Epidermal melanocyte (primary cell): ENCODE measurements at regions not wholly inside any gene's neighbourhood (a gene's known extent, or its start where the extent isn't known, plus 50 kb on each side); places are given as distances from the start of the nearest gene placed in this dataset.
"Not testable (repeated sequence)": the region's sequence is repeated elsewhere in the genome, so short reads cannot be mapped to it uniquely, and the experiment has no call there.

Source experiments
- DNase-seq: peaks from one replicate; pipeline ENCODE4 v3.0.0; 2011; ENCODE audit warnings: low spot score; ENCODE audit not compliant: insufficient read length

DNA sequence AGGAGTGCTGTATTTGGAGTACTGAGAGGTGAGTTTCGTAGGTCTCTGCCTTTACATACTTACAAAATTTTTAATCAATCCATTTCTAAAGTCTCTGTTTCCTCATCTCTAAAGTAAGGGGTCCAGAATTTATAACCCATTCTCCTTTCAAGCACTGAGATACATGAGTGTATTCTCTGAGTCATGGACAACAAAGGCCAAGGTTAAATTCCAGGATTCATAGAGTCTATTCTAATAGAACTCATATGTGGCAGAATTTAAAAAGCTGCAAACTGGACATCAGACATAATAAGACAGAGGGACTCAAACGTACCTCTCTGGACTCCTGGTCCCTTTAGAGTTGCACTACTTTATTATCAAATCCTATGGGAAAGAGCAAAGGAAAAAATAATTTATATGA lies 112.5 kb upstream of the SLIT3 start:
- DNase-seq: no peak

DNA sequence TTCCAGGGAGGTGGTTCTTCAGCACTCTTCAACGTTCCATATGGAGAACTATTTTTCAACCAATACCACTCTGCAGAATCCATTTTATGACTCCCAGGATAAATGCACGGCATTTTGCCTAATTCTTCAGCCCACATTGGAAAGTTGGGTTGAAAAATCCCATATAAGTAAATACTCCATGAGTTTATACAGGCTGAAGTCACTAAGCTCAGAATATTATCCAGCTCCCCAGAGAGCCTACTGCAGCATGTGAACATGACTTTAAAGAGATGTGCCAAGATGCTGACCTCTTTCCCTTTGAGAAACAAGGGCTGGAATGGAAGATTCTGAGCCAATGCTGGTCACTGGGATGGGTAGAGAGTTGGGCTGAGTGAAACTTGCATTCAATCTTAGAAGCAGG lies 111.9 kb upstream of the SLIT3 start:
- DNase-seq: no peak

DNA sequence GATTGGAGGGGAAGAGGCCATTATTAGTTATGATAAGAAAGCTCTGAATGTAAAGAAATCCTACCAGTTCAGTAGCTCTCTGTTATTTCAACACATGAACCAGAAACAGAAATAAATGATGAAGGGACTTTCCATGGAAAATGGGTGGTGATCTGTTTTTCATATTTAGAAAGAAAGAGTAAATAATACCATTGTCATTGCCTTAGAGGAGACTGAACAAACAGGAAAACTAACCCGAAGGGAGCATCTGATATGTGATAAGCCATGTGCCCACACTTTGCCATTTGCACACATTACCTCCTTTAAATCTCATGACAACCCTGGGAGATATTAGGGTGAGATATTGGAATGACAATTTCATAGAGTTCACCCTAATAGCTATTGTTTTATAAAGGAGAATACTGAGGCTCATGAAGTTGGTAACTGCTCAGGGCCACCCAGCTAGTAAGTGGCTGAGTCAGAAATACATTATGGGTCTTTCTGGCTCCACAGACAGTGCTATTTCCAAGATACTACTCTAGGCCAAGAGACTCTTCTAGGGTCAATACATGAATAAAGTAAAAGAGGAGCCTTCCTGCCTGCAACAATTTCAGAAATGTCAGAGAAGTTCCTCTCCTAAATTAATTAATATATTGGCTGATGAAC lies 111.0 kb upstream of the SLIT3 start:
- no peak for DNase-seq

DNA sequence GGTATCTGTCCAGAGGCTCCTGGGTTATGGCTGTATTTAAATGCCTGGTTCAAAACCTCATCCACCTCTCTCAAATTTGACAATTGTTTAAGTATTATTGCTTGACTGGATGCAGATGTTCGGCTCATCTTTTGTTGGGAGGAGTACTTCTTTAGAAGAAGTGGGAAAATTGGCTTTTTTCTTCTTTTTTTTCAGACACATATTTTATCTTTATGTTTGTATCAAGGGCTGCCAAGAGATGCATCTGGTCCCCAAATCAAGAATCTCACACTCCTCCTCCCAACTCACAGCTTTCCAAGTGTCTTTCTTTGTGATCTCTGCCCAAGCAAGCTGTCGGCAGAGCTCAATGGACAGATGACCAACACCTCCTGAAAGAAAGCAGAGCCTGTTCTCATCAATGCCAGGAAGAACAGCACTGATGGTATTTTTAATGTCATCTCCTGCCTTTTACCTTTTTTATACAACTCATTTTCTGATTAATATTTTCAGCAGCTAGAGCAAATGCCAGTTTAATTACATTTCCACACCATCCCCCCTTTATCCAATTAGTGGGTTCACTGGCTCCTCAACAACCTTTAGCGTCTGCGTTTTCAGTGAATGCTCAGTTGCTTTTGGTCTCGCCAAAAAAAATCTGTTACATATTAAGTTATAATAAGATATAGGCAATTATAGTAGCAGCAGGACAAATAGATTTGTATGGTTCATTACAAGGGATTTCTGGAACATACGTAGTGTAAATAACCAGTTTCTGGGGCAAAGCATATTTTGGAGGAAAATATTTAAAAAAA lies 110.3 kb upstream of the SLIT3 start:
- no peak for DNase-seq

DNA sequence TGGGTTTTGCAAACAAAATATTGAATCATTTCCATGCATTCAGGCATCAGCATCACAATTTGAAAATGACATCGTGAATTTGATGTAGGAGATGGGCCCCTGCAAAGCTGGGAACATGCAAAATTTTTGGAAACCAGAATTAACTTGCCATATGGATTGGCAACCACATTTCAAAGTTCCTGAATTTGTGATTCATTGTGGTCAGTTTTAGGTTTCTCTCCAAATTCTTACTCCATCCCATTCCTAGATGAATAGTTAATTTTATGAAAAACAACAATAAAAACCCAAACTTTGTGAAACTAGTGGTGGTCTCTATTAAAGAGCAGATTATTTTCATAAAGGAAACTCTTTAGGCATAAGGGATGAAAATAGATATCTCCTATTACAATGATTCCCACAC lies 107.8 kb upstream of the SLIT3 start:
- no peak for DNase-seq

DNA sequence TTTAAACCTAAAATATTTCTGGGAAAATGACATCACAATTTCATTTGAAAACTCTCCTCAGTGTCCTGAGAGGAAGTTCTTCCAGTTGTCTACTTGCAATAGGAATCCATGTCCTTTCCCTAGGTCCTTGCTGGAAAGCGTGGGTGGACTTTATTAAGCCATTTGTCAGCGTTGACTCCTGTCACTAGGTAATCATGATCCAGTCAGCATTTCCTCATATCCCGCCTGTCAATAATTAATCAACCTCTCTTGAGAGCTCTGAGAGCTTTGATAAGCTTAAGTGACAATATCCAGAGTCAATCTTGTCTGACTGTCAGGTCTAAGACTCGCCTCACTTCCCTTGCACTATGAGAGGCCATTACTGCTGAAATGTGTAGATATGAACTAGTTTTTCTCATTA lies 107.2 kb upstream of the SLIT3 start:
- no peak for DNase-seq

DNA sequence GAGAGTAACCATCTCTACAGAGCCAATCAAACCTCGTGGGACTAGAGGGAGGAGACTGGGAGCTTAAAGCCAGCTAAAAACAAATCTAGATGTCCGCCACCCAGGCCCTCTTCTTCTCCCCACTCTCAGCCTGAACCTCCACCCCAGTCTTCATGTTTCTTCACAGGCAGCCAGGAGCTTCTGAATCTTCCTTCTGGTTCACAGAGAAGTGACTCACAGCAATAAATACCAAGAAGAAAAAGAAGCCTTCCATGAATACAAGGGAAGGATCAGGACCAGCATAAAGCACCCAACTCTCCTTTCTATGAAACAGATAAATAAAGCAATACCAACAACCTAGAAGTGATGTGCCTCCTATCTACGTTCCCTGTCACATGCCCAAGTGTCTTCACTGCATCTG lies 103.3 kb upstream of the SLIT3 start:
- DNase-seq: no peak

DNA sequence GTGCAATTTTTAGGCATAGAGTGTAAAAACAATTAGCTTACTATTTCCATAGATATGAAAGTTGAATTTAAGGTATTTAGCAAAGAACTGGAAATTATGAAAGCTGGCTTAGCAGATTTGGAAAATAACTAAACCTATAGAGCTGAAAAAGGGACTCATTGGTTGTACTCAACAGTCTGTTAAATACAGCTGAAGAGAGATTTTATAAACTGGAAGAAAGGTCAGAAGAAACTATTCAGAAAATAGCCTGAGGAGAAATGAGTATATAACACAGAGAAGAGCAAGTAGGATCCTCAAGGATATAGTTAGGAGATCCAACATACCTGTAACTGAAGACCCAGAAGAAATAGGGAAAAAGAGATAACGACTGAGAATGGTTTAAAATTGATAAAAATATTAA lies 97.6 kb upstream of the SLIT3 start:
- DNase-seq: no peak

DNA sequence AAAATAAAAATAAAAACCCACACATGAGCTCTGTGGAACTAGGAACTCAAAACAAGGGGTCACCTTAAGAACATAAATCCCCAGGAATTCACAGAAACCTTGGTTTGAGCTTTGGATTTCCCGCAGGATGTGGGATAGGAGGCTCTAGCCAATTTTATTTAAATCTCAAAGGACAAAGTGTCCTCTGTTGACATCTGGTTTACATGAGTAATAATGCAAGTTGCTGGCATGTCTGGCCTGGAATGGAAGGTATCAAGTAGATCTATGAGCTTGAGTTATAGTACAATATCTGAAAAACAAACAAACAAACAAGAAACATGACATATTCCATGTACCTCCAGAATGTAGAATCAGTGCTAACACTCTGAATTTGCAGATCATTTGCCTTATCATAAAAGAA lies 94.2 kb upstream of the SLIT3 start:
- DNase-seq: no peak

DNA sequence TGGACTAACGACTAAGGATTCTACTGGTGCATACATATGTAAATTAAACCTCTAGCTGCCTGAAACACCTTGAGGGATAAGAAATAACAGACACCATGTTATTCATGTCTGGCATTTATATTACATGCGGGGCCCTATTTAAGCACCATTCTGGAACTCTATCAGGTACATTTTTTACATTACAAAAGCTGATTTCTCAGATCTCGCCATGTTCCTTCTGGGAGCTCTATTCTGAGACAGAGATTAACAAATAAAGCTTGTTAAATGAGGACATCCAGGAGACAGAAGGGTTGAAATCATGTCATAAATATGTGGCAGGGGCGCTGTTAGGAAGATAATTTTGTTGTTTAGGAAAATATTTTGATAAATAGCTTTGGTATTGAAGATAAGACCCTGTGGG lies 93.4 kb upstream of the SLIT3 start:
- no peak for DNase-seq

DNA sequence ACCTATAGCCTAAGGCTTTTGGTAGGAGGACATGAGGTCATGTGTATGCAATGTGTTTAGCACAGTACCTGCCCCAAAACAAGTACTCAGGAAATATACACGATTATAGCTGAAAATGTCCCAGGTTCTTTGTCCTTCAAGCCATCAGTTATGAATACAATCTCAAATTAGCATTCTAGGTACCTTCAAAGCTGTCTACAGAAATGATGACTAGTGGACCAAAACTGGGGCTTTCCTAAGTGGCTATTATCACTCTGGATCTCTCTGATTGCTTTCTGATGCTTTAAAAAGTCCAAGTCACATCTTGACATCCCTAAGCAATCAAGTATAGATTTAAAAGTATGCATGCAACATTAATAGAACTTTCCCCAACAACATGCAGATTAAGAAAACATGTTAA lies 93.0 kb upstream of the SLIT3 start:
- no peak for DNase-seq

DNA sequence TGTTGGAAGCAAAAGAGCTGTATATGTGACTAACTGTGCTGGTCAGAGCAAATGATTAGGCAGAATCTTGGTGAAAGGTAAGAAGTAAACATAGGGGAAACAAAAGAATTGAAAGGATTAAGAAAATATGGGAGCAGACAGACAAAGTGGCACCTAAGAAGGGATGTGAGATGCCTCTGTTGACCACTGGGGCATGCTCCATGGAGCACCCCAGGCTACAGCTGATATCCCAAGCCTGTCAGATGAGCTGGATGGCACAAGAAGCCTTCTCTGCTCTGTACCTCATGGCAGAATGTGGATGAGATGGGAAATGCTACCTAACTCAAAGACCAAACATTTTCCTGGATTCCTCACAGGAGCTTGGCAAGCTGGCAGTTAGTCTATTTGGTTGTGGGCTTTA lies 89.3 kb upstream of the SLIT3 start:
- DNase-seq: no peak

DNA sequence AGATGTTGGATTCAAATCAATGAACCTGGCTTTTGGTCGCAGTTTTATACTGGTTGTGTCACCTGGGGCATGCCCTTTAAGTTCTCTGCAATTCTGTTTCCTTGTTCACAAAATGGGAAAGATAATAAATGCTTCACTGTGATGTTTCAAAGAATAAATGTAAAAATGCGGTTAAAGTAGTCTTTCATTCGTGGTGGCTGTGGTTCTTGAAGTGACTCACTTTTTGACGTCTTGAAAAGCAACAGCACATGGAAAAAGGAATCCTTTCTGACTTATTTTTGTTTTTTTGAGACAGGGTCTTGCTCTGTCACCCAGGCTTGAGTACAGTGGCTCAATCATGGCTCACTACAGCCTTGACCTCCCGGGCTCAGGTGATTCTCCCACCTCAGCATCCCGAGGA lies 88.4 kb upstream of the SLIT3 start:
- no peak for DNase-seq

DNA sequence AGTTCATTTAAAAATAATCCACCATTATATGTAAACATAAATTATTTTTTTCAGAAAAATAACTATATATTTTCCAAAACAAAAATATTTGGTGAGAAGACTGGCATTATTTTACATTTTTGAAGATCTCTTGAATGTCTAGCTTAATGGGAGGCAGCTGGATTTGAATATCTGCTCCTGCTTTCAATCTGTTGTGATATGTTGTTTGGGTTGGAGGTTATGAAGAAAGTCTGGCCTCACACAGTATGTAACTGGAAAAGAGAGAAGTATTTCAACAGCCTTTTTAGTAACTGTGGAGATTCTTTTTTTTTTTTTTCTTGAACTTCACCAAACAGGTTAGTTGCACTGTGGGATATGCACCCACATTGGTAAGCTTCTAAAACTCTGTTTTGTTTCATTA lies 84.7 kb upstream of the SLIT3 start:
- DNase-seq: no peak

DNA sequence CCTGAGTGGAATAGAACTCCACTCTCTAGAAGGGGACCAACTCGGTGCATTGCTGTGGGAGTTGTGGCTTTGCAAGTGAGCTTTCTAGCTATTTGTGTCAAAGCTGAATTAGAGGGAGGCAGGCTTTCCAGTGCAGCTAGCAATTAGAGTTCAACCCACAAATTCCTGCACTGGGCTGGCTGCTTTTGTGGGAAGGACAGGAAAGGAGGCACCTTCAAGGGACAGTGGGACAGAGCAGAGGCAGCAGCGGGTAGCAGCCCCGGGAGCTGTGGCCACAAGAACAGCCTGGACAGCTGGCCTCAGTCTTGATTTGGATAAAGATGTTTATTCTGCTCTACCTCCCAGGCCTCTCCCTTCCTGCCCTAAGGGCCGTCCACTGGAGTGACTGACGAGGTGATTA lies 83.7 kb upstream of the SLIT3 start:
- no peak for DNase-seq

DNA sequence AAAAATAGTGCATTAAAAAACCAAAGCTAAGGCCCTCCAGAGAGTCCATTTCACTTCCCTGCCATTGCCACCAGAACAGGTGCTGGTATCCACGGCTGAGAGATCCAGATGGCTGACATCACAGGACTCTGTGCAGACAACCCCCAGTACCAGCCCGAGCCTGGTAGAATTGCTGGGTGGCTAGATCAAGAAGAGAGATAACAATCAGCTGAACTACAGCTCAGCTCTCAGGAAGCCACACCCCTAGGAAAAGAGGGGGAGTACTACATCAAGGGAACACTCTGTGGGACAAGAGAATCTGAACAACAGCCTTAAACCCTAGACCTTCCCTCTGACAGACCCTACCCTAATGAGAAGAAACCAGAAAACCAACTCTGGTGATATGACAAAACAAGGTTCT lies 73.8 kb upstream of the SLIT3 start:
- no peak for DNase-seq

DNA sequence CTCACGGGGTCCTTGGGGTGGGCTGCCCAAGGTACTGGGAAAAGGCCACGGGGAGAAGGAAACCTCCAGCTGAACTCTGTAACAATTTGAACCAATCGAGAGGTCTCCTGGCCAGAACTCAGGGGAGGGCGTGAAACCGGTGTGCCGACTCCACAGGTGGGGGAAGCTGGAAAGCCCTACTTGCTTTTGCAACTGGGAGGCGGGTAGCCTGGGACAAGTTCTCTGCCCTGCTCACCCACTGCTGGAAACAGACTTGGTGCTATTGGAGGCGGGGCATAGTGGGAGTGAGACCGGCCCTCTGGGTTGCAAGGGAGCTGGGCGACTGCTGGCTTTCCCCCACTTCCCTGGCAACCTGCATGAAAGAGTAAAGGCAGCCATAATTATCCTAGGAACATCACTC lies 73.2 kb upstream of the SLIT3 start:
- DNase-seq: no peak

DNA sequence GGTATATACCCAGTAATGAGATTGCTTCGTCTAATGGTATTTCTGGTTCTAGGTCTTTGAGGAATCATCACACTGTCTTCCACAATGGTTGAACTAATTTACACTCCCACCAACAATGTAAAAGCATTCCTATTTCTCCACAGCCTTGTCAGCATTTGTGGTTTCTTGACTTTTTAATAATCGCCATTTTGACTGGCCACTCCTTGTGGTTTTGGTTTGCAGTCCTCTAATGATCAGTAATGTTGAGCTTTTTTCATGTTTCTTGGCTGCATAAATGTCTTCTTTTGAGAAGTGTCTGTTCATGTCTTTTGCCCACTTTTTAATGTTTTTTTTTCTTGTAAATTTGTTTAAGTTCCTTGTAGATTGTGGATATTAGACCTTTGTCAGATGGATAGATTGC lies 70.9 kb upstream of the SLIT3 start:
- DNase-seq: not testable (repeated sequence)

DNA sequence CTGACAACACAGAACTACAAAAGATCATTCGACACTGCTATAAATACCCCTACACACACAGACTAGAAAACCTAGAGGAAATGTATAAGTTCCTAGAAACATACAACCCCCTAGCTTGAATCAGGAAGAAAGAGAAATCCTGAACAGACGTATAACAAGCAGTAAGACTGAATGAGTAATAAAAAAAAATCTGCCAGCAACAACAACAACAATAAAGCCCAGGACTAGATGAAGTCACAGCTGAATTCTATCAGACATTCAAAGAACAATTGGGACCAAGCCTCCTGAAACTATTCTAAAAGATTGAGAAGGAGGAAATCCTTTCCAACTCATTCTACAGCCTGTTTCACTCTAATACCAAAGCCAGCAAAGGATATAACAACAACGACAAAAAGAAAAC lies 68.2 kb upstream of the SLIT3 start:
- DNase-seq: no peak

DNA sequence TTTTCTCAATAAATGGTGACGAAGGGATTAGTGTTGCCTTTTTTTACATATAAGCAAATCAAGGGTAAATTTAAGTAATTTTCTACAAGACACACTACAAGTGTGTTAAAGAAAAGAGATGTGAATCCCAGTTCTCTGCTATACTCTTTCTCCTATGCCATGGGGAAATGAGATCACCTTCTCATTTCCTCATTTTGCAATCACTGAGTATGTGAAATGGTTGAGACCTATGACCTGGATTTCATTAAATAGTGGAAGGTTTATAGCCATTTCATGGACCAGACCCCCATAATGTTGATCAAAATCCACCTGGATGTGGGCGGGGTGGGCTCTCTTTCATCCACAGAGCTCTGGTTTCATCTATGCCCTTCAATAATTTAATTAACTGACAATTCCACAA lies 66.9 kb upstream of the SLIT3 start:
- DNase-seq: no peak

DNA sequence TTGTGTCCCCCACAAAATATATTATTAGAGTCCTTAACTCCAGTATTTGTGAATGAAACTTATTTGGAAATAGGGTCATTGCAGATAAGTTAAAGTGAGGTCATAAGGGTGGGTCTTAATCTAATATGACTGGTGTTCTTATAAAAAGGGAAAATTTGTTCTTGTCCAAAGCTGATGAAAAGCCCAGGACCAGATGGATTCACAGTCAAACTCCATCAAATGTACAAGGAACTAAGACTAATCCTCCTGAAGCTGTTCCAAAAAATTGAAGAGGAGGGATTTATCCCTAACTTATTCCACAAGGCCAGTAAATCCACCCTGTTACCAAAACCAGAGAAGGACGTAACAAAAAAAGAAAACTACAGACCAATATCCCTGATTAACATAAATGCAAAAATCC lies 56.4 kb upstream of the SLIT3 start:
- DNase-seq: no peak

DNA sequence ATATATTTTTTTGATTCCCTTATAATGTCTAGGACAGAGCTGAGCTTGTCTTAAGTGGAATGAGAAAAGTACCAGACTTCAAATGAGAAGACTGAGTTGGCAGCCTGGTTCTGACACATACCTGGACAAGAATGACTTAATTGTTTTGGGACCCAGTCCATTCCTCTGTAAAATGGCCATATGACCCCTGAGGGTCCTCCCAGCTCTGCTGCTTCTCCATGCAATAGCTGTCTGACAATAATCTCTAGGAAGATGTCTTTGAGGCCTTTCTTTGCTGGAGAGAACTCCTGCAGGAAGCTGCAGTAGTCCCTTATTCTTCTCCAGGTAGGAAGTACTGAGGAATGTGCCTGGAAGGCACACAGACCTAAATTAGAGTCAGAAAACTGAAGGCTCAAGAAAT lies 55.9 kb upstream of the SLIT3 start:
- no peak for DNase-seq

DNA sequence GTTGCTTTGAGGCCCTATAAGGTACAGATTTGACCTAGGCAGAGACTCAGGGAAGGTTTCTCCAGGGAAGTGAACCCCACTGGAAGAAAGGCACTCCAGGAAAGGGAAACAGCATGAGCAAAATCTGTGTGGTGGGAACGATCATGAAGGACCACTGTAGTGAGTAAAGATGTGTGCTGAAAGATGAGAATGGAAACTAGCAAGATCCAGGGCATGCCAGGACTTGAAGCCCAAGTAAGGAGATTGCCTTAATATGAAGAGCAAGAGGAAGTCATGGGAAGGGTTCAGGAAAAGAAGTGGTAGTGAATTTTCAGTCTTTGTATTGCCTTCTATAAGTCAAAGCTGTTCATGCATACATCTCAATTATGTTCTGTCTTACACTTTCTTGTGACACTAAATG lies 55.2 kb upstream of the SLIT3 start:
- DNase-seq: no peak
